ENCODE measurements at regions not wholly inside any gene's neighbourhood (a gene's known extent, or its start where the extent isn't known, plus 50 kb on each side); places are given as distances from the start of the nearest gene placed in this dataset.

DNA sequence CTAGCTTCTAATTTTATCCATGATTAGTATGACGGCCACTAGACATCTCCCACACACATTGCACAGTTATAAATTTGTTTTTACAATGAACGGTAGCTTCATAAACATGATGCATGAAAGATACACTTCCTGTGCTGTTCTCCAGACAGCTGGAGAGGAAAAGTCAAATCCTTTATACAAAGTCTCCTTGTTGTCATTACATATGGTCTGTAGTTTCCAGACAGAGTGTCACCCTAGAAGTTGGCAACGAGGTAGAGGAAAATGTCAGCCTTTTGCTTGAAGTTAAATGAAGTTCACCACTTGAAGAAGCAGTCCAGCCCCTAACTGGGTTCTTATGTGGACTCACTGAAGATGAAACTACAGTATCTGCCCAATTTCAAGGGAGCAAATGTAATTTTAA lies 253.0 kb upstream of the P2RY1 start:
- FAIRE-seq = no peak
- H3K36me3 ChIP-seq (ENCODE audit: control insufficient read depth in 2 of 2, insufficient read depth in 2 of 2, low read length in 1 of 2) = no peaks in the 10 kb centered on the region
- intact Hi-C loops (cut with micrococcal nuclease; ENCODE audit: unreplicated experiment) = no loop called here
- POLR2A ChIA-PET = no interaction called here
- H3K4me3 ChIP-seq = no peak overlapping the region
- in situ Hi-C loops (cut with MboI) = no loop called here
- CTCF ChIA-PET = no interaction called here
- no TSS peak for BruUV-seq (replicated peaks)
- H3K27me3 ChIP-seq (replicated peaks in 1 of 2; ENCODE audit: control insufficient read depth in 2 of 2, insufficient read depth in 2 of 2, low read length in 1 of 2) = no peaks in the 10 kb centered on the region
- TF ChIP-seq SMAD5 (IDR thresholded peaks at IDR 0.05; ENCODE audit: low read depth) (no peak), RUNX3 (IDR thresholded peaks at IDR 0.05; ENCODE audit: low read length) (no peak), ZSCAN29 (IDR thresholded peaks at IDR 0.05) (no peak), KAT2A (conservative IDR thresholded peaks at IDR 0.05; ENCODE audit: control insufficient read depth, low read depth, low read length) (no peak), SMARCA5 (IDR thresholded peaks at IDR 0.05) (no peak), BACH1 (IDR thresholded peaks at IDR 0.05; ENCODE audit: borderline replicate concordance) (no peak), MLLT1 (IDR thresholded peaks at IDR 0.05) (no peak), NFYA (IDR thresholded peaks at IDR 0.05; ENCODE audit: borderline replicate concordance, low read depth, low read length) (no peak), BRCA1 (IDR thresholded peaks at IDR 0.05; ENCODE audit: low read depth, low read length) (no peak), ZZZ3 (IDR thresholded peaks at IDR 0.05; ENCODE audit: control insufficient read depth, insufficient read length, low read depth) (no peak), POU2F2 (IDR thresholded peaks at IDR 0.05; ENCODE audit: borderline replicate concordance, low read depth, low read length) (no peak), NBN (IDR thresholded peaks at IDR 0.05) (no peak), NR2F1 (conservative IDR thresholded peaks at IDR 0.05) (no peak), ESRRA (IDR thresholded peaks at IDR 0.05; ENCODE audit: low read length) (no peak), RB1 (IDR thresholded peaks at IDR 0.05; ENCODE audit: borderline replicate concordance) (no peak), RBBP5 (conservative IDR thresholded peaks at IDR 0.05) (no peak), BCL11A (IDR thresholded peaks at IDR 0.05; ENCODE audit: low read depth, low read length) (no peak), CREM (IDR thresholded peaks at IDR 0.05; ENCODE audit: low read depth) (no peak), EGR1 (IDR thresholded peaks at IDR 0.05; ENCODE audit: borderline replicate concordance in 1 of 2, low read depth in 2 of 2, low read length in 2 of 2) (no peak)
- 15% methylated on average over 3 of the region's 3 CpGs for WGBS (ENCODE audit: insufficient coverage, insufficient replicate concordance, low lambda C conversion rate, missing lambda C conversion rate)
- RAD21 ChIA-PET (ENCODE audit: unreplicated experiment) = interaction anchor here (0.7 kb wide), 1 partner anchor 29 kb away, joined by 3 read pairs; no protein-coding TSS in a partner anchor
- no peak overlapping the region for H2AFZ ChIP-seq (ENCODE audit: control insufficient read depth, low read depth, low read length)
- no peaks in the 10 kb centered on the region for H3K4me1 ChIP-seq (ENCODE audit: control insufficient read depth, insufficient read depth, low read length)
- H4K20me1 ChIP-seq (ENCODE audit: control insufficient read depth, insufficient read depth) = no peaks in the 10 kb centered on the region
- H3K27ac ChIP-seq (ENCODE audit: control insufficient read depth, insufficient read depth) = no peak overlapping the region
- H3K79me2 ChIP-seq (ENCODE audit: control insufficient read depth, insufficient read depth, low read length) = no peaks in the 10 kb centered on the region
- SMC1A ChIA-PET (ENCODE audit: uncharacterized antibody, unreplicated experiment) = interaction anchor here (2.0 kb wide), 1 partner anchor 14 kb away, joined by 7 read pairs; no protein-coding TSS in a partner anchor
- H3K9me3 ChIP-seq (replicated peaks; ENCODE audit: control insufficient read depth, insufficient read depth, low read length) = no peaks in the 10 kb centered on the region
- no peak for ATAC-seq
- DNase-seq (ENCODE audit: low read depth, low spot score) = no peak
- no peak overlapping the region for H3K9ac ChIP-seq (ENCODE audit: control insufficient read depth, insufficient read depth, low read length)
- H3K4me2 ChIP-seq (ENCODE audit: control insufficient read depth, insufficient read depth) = no peak overlapping the region
